Fibroblast of pulmonary artery (primary cell): ENCODE measurements at regions not wholly inside any gene's neighbourhood (a gene's known extent, or its start where the extent isn't known, plus 50 kb on each side); places are given as distances from the start of the nearest gene placed in this dataset.

Source experiments
- DNase-seq: peaks from one replicate; pipeline ENCODE4 v3.0.0-alpha.2; 2010; ENCODE audit warnings: low read depth
- H3K4me3 ChIP-seq: replicated peaks from 2 replicates; pipeline ENCODE4 v1.5.1; 2011; ENCODE audit warnings: low read depth, mild to moderate bottlenecking, control low read depth, low read length, moderate library complexity
- TF ChIP-seq, protein P1 (sequence below): IDR thresholded peaks from 2 replicates; pipeline ENCODE4 v1.5.1; 2011; ENCODE audit warnings: mild to moderate bottlenecking, control low read depth, low read length, inconsistent platforms; ENCODE audit errors: missing control alignments

GRCh38 chr13:64793131-64793530 is 2437.0 kb downstream of the PCDH9 start:
- TF ChIP-seq, protein P1, sequence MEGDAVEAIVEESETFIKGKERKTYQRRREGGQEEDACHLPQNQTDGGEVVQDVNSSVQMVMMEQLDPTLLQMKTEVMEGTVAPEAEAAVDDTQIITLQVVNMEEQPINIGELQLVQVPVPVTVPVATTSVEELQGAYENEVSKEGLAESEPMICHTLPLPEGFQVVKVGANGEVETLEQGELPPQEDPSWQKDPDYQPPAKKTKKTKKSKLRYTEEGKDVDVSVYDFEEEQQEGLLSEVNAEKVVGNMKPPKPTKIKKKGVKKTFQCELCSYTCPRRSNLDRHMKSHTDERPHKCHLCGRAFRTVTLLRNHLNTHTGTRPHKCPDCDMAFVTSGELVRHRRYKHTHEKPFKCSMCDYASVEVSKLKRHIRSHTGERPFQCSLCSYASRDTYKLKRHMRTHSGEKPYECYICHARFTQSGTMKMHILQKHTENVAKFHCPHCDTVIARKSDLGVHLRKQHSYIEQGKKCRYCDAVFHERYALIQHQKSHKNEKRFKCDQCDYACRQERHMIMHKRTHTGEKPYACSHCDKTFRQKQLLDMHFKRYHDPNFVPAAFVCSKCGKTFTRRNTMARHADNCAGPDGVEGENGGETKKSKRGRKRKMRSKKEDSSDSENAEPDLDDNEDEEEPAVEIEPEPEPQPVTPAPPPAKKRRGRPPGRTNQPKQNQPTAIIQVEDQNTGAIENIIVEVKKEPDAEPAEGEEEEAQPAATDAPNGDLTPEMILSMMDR = no peak
- no peak for DNase-seq
- H3K4me3 ChIP-seq = no peak overlapping the region

DNA sequence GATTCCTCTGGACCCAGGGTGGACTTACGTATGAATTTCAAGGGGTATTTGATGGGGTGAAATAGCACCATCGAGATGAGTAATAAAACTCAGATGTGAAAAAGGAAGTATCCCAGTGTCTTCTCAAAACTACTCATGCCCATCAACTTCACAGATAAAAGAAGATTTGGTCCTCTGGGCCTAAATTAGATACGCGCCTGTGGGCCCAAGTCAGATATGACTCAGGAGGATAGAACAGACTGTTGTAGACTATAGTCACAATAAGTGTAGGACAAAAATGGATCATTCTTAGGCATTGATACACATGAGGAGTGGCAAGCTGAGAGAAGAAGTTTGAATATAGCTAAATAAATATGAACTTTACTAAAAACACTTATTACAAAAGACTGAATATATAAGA is 2438.8 kb downstream of the PCDH9 start:
- no peak for DNase-seq
- H3K4me3 ChIP-seq = no peak overlapping the region
- TF ChIP-seq, protein P1 = no peak

GRCh38 chr13:64782466-64782865 is 2447.7 kb downstream of the PCDH9 start:
- no peak overlapping the region for H3K4me3 ChIP-seq
- TF ChIP-seq, protein P1 = no peak
- DNase-seq = no peak

DNA sequence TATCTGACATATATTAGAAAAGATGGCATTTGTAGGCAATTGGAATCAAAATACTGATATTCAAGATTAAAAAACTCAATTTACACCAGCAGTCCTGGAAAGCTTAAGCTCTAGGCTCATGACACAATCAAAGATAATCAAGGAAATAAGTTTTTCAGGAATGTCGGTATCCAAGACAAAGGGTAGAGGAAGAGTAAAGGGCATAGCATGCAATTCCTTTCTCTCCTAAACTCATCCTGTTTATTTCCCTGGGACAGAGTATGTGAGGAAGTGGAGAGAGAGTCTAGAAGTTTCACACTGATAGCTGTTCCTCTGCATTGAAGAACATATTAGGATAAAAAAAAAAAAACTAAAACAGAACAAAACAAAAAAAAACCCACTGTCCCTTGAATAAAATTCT is 2452.1 kb downstream of the PCDH9 start:
- DNase-seq = no peak
- H3K4me3 ChIP-seq = no peak overlapping the region
- TF ChIP-seq, protein P1 = no peak

GRCh38 chr13:64774915-64775314 is 2455.2 kb downstream of the PCDH9 start:
- TF ChIP-seq, protein P1 = no peak
- no peak overlapping the region for H3K4me3 ChIP-seq
- no peak for DNase-seq

DNA sequence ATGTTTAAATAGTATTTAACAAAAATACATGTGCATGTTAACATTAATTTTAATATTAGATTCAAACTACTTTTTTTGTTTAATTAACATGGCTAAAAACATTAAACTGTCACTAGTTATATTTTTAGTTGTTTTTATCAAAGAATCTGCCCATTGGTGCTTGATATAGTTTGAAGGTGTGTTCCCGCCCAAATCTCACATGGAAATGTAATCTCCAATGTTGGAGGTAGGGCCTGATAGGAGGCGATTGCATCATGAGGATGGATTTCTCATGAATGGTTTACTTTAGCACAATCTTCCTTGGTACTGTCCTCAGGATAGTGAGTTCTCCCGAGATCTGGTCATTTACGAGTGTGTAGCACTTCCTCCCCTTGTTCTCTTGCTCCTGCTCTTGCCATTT is 2459.4 kb downstream of the PCDH9 start:
- TF ChIP-seq, protein P1 = no peak
- H3K4me3 ChIP-seq = no peak overlapping the region
- DNase-seq = no peak

DNA sequence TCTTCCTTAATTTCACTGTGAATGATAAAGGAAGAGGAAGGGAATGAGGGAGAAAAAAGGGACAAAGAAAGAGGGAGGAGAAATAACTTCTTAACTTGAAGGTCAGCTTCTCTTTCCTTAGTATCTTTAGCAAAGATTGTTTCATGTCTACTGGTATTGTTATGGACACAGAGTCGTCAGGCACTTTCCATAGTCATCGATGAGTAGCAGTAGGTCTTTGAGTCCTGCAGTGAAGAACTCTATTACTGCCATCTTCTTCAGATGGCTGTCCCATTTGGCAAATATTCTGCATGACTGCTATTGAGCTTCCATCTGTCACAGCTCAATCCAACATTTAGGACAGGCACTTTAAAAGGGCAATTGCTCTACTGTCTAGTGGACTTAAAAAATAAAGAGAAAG is 2463.1 kb downstream of the PCDH9 start:
- TF ChIP-seq, protein P1 = no peak
- no peak overlapping the region for H3K4me3 ChIP-seq
- no peak for DNase-seq
